GM12878 (cell line): ENCODE measurements at regions not wholly inside any gene's neighbourhood (a gene's known extent, or its start where the extent isn't known, plus 50 kb on each side); places are given as distances from the start of the nearest gene placed in this dataset.

Experiments used
- ATAC-seq: fragments of 200-7000 bp; cut with Tn5 transposase; 3 replicates; pipeline ENCODE4 v1.9.1; 2020; ENCODE audit warnings: mild to moderate bottlenecking, moderate library complexity
- BruUV-seq: library from RNA; stranded (reverse); fragments of 400-500 nt; replicated peaks from 2 replicates; lab custom pipeline; 2021; lab: Mats Ljungman, UMichigan
- CTCF ChIA-PET: fragments of 300-600 bp; sonication (Branson Sonifier 250); formaldehyde crosslinking; extraction: SDS; loops from one replicate; lab custom pipeline; 2021; ENCODE audit warnings: inconsistent platforms; lab: Yijun Ruan, JAX
- POLR2A ChIA-PET: fragments of 350-600 bp; formaldehyde crosslinking; extraction: SDS; loops from one replicate; lab custom pipeline; 2021; ENCODE audit warnings: inconsistent platforms; lab: Charles Lee
- RAD21 ChIA-PET: fragments of 300-600 bp; sonication (Branson Sonifier 250); formaldehyde crosslinking; loops from one replicate; lab custom pipeline; 2023; ENCODE audit warnings: antibody characterized with exemption; ENCODE audit not compliant: unreplicated experiment; lab: Charles Lee
- SMC1A ChIA-PET: fragments of 300-600 bp; sonication (Branson Sonifier 250); formaldehyde crosslinking; loops from one replicate; lab custom pipeline; 2023; ENCODE audit not compliant: unreplicated experiment, uncharacterized antibody; lab: Charles Lee
- DNase-seq: peaks from one replicate; pipeline ENCODE4 v3.0.0-alpha.2; 2011; ENCODE audit warnings: low read depth, low spot score
- FAIRE-seq: peaks from 3 replicates; lab custom pipeline; 2011; peaks lifted over from hg19 to GRCh38; lab: Jason Lieb, UNC
- H2AFZ ChIP-seq: 2 replicates; pipeline ENCODE4 v1.6.0; 2011; ENCODE audit warnings: low read depth, low read length, control low read depth; ENCODE audit not compliant: control insufficient read depth
- H3K27ac ChIP-seq: 2 replicates; pipeline ENCODE4 v1.5.1; 2011; ENCODE audit warnings: control low read depth; ENCODE audit not compliant: control insufficient read depth, insufficient read depth
- H3K27me3 ChIP-seq, 2 experiments: replicated peaks in 1 of 2; 2 replicates each; pipeline versions ENCODE4 v1.6.0 to v1.6.1; 2011; ENCODE audit warnings: low read length in 1 of 2; ENCODE audit not compliant: control insufficient read depth in 2 of 2, insufficient read depth in 2 of 2
- H3K36me3 ChIP-seq, 2 experiments: 2 replicates each; pipeline ENCODE4 v1.5.1; 2011; ENCODE audit warnings: low read length in 1 of 2; ENCODE audit not compliant: control insufficient read depth in 2 of 2, insufficient read depth in 2 of 2
- H3K4me1 ChIP-seq: 2 replicates; pipeline ENCODE4 v1.6.1; 2011; ENCODE audit warnings: mild to moderate bottlenecking, low read length, moderate library complexity, mixed read lengths; ENCODE audit not compliant: control insufficient read depth, insufficient read depth
- H3K4me2 ChIP-seq: 2 replicates; pipeline ENCODE4 v1.6.0; 2011; ENCODE audit warnings: control low read depth; ENCODE audit not compliant: control insufficient read depth, insufficient read depth
- H3K4me3 ChIP-seq: fragments of 200-600 bp; sonication (generic); 2 replicates; pipeline ENCODE4 v1.5.1; 2016
- H3K79me2 ChIP-seq: 2 replicates; pipeline ENCODE4 v1.6.0; 2011; ENCODE audit warnings: low read length; ENCODE audit not compliant: control insufficient read depth, insufficient read depth
- H3K9ac ChIP-seq: 2 replicates; pipeline ENCODE4 v1.8.0; 2011; ENCODE audit warnings: low read length, control low read depth, mixed read lengths; ENCODE audit not compliant: control insufficient read depth, insufficient read depth
- H3K9me3 ChIP-seq: replicated peaks from 3 replicates; pipeline ENCODE4 v1.5.1; 2011; ENCODE audit warnings: mild to moderate bottlenecking, low read length; ENCODE audit not compliant: control insufficient read depth, insufficient read depth
- H4K20me1 ChIP-seq: 2 replicates; pipeline ENCODE4 v1.6.0; 2011; ENCODE audit not compliant: control insufficient read depth, insufficient read depth
- HDAC6 ChIP-seq: fragments of 200-600 bp; sonication (generic); IDR thresholded peaks from one replicate; pipeline ENCODE4 v1.8.0; 2017; ENCODE audit warnings: antibody characterized with exemption; ENCODE audit not compliant: unreplicated experiment
- MYC ChIP-seq: IDR thresholded peaks from 2 replicates; pipeline ENCODE4 v1.6.1; 2011; ENCODE audit warnings: mild to moderate bottlenecking, low read length, moderate library complexity, inconsistent platforms; ENCODE audit not compliant: insufficient read depth, insufficient replicate concordance, insufficient read length, severe bottlenecking
- NFIC ChIP-seq: IDR thresholded peaks from 2 replicates; pipeline ENCODE4 v1.6.1; 2012; ENCODE audit warnings: low read depth, mild to moderate bottlenecking, inconsistent platforms, low read length, moderate library complexity
- NRF1 ChIP-seq: conservative IDR thresholded peaks from 2 replicates; pipeline ENCODE4 v1.6.1; 2011; ENCODE audit warnings: mild to moderate bottlenecking, low read depth, low read length, improper control_type of control experiment
- RB1 ChIP-seq: fragments of 450-650 bp; formaldehyde crosslinking; IDR thresholded peaks from 2 replicates; pipeline ENCODE4 v1.6.1; 2017; ENCODE audit warnings: mild to moderate bottlenecking, borderline replicate concordance
- SP1 ChIP-seq: IDR thresholded peaks from one replicate; pipeline ENCODE4 v1.6.1; 2011; ENCODE audit warnings: low read depth, low read length
- SPI1 ChIP-seq: IDR thresholded peaks from 2 replicates; pipeline ENCODE4 v1.6.1; 2011; ENCODE audit warnings: low read depth, mild to moderate bottlenecking, low read length, moderate library complexity, borderline replicate concordance; ENCODE audit not compliant: insufficient read depth
- STAT1 ChIP-seq: fragments of 450-650 bp; conservative IDR thresholded peaks from 2 replicates; pipeline ENCODE4 v1.6.1; 2014; ENCODE audit warnings: antibody characterized with exemption, mild to moderate bottlenecking
- TCF3 ChIP-seq: IDR thresholded peaks from 2 replicates; pipeline ENCODE4 v1.6.1; 2012; ENCODE audit warnings: low read depth, mild to moderate bottlenecking, low read length, borderline replicate concordance; ENCODE audit not compliant: insufficient read depth
- TCF7 ChIP-seq: IDR thresholded peaks from 2 replicates; pipeline ENCODE4 v1.6.1; 2014; ENCODE audit warnings: antibody characterized with exemption, borderline replicate concordance
- ZBED1 ChIP-seq: IDR thresholded peaks from 2 replicates; pipeline ENCODE4 v1.6.1; 2016; ENCODE audit warnings: borderline replicate concordance
- ZNF384 ChIP-seq: IDR thresholded peaks from 2 replicates; pipeline ENCODE4 v1.6.1; 2012; ENCODE audit warnings: low read depth, mild to moderate bottlenecking, low read length, improper control_type of control experiment, borderline replicate concordance
- WGBS: methylation state at CpG from one replicate; pipeline ENCODE4 v1.1.6; 2016; ENCODE audit warnings: low lambda C conversion rate; ENCODE audit not compliant: insufficient replicate concordance, insufficient coverage; ENCODE audit errors: missing lambda C conversion rate; 5-methylcytosine and 5-hydroxymethylcytosine counted together
- in situ Hi-C: fragments of 300-500 bp; cut with MboI; formaldehyde crosslinking; loops from 9 replicates; pipeline ENCODE4 v1.14.3; 2018; ENCODE audit warnings: mixed read lengths
- intact Hi-C: fragments of 100-400 bp; cut with micrococcal nuclease; formaldehyde crosslinking; loops from one replicate; pipeline ENCODE4 v1.14.2; 2022; ENCODE audit not compliant: unreplicated experiment
- TF ChIP-seq, protein P1 (sequence below): IDR thresholded peaks from 2 replicates; pipeline ENCODE4 v1.6.1; 2012; ENCODE audit warnings: low read depth, low read length, improper control_type of control experiment
- TF ChIP-seq, protein P2 (sequence below): fragments of 450-650 bp; IDR thresholded peaks from 2 replicates; pipeline ENCODE4 v1.6.1; 2016; ENCODE audit warnings: mild to moderate bottlenecking

DNA sequence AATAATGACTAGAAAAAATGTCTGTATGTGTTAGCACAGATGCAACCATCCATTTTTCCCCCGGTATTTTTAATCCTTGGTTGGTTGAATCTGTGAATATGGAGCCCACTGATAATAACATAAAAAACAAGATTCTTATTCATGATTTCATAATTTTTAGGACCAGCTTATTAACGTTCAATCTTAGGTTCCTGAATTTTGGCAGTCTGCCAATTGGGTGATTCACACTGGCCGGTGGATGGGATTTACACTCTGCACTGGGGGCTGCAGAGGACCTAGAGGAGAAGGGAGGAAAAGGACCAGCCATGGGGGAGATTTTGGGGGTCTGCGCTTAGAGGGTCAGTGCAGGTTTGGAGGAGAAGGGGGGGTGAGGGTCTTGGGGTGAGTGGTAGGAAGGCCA, 327.9 kb downstream of the ACTR3B start (continued):
- TF ChIP-seq TCF3: no peak
- no peak for TF ChIP-seq NFIC
- TF ChIP-seq STAT1: no peak
- TF ChIP-seq, all 136 proteins: peak for 0

DNA sequence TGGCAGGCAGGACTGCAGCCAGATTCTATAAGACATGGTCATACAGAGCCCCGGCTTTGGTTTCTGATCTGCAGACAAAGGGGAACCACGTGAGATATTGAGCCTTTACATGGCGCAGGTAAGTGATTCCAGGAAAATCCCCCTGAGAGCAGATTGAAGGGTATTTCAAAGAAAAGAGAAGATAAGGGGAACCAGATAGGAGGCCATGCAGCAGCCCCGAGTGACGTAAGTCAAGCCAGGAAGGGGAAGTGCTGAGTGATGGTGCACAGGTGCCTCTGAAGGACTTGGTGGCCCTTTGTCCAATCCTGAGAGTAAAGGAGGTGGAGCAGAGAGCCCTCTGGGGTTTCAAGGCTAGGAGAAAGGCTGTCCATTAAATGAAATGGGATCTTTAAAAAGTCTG, 329.0 kb downstream of the ACTR3B start:
- 26% methylated on average over 5 of the region's 5 CpGs for WGBS
- no peak overlapping the region for H2AFZ ChIP-seq
- CTCF ChIA-PET: no interaction called here
- H3K9ac ChIP-seq: no peak overlapping the region
- no TSS peak for BruUV-seq
- RAD21 ChIA-PET: no interaction called here
- TF ChIP-seq SPI1 (peak; percentile 6; the same call in 1 of the 2 replicates), ZBED1 (no peak), TCF7 (no peak)
- no peak for ATAC-seq
- in situ Hi-C loops (no loop called here), intact Hi-C loops (no loop called here)
- H3K4me2 ChIP-seq: no peak overlapping the region
- H3K4me1 ChIP-seq: no peaks in the 10 kb centered on the region
- no peaks in the 10 kb centered on the region for H3K9me3 ChIP-seq
- H3K27me3 ChIP-seq: no peaks in the 10 kb centered on the region
- SMC1A ChIA-PET: no interaction called here
- no peaks in the 10 kb centered on the region for H3K36me3 ChIP-seq
- no peak overlapping the region for H3K27ac ChIP-seq
- no peaks in the 10 kb centered on the region for H4K20me1 ChIP-seq
- POLR2A ChIA-PET: no interaction called here
- no peaks in the 10 kb centered on the region for H3K79me2 ChIP-seq
- no peak overlapping the region for H3K4me3 ChIP-seq
- no peak for DNase-seq
- no peak for FAIRE-seq

DNA sequence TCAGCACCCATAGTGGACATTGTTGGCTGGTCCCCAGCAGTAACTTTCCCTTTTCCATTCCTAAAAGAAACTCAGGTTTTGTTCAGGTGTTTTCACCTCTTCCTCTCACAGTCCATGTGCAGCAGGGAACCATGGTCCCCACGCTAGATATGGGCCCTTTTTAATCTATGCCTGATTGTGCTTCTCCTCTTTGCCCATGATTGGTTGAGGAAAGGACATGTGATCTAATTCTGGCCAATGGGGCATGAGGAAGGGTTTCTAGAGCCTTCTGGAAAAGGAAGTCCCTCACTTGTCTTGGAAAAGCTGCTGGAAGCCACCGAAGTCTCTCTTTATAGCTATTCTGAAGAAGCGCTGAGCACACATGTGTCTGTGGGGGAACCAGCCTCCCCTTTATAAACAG, 330.7 kb downstream of the ACTR3B start:
- intact Hi-C loops: no loop called here
- ChIA-PET CTCF (no interaction called here), POLR2A (no interaction called here), SMC1A (no interaction called here), RAD21 (no interaction called here)
- BruUV-seq: no TSS peak
- ATAC-seq: no peak
- H3K4me1 ChIP-seq: no peaks in the 10 kb centered on the region
- H3K27ac ChIP-seq: no peak overlapping the region
- in situ Hi-C loops: no loop called here
- H3K27me3 ChIP-seq: no peaks in the 10 kb centered on the region
- no peaks in the 10 kb centered on the region for H3K36me3 ChIP-seq
- H4K20me1 ChIP-seq: no peaks in the 10 kb centered on the region
- no peak for DNase-seq
- no peaks in the 10 kb centered on the region for H3K9me3 ChIP-seq
- H3K4me2 ChIP-seq: no peak overlapping the region
- no peak overlapping the region for H3K9ac ChIP-seq
- no peak for FAIRE-seq
- H3K4me3 ChIP-seq: no peak overlapping the region
- no peak overlapping the region for H2AFZ ChIP-seq
- 70% methylated on average over 3 of the region's 3 CpGs for WGBS
- H3K79me2 ChIP-seq: no peaks in the 10 kb centered on the region
- TF ChIP-seq SP1 (no peak), NRF1 (no peak), MYC (no peak), ZNF384 (no peak), RB1 (no peak), HDAC6 (no peak)
- TF ChIP-seq, protein P1, sequence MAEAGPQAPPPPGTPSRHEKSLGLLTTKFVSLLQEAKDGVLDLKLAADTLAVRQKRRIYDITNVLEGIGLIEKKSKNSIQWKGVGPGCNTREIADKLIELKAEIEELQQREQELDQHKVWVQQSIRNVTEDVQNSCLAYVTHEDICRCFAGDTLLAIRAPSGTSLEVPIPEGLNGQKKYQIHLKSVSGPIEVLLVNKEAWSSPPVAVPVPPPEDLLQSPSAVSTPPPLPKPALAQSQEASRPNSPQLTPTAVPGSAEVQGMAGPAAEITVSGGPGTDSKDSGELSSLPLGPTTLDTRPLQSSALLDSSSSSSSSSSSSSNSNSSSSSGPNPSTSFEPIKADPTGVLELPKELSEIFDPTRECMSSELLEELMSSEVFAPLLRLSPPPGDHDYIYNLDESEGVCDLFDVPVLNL: no peak
- TF ChIP-seq, protein P2, sequence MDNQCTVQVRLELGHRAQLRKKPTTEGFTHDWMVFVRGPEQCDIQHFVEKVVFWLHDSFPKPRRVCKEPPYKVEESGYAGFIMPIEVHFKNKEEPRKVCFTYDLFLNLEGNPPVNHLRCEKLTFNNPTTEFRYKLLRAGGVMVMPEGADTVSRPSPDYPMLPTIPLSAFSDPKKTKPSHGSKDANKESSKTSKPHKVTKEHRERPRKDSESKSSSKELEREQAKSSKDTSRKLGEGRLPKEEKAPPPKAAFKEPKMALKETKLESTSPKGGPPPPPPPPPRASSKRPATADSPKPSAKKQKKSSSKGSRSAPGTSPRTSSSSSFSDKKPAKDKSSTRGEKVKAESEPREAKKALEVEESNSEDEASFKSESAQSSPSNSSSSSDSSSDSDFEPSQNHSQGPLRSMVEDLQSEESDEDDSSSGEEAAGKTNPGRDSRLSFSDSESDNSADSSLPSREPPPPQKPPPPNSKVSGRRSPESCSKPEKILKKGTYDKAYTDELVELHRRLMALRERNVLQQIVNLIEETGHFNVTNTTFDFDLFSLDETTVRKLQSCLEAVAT: no peak
